Dermis blood vessel endothelial cell (primary cell): ENCODE measurements at regions not wholly inside any gene's neighbourhood (a gene's known extent, or its start where the extent isn't known, plus 50 kb on each side); places are given as distances from the start of the nearest gene placed in this dataset.
"Not testable (repeated sequence)": the region's sequence is repeated elsewhere in the genome, so short reads cannot be mapped to it uniquely, and the experiment has no call there.

ENCODE experiments used
- DNase-seq: peaks from one replicate; pipeline ENCODE4 v3.0.0; 2010

- DNase-seq, result no peak
Measured at GRCh38 chr17:11182430-11182829, 58.6 kb upstream of the SHISA6 start.

- DNase-seq, result no peak
Measured at GRCh38 chr17:11178581-11178980, 62.4 kb upstream of the SHISA6 start.

GRCh38 chr17:11177340-11177739, 63.7 kb upstream of the SHISA6 start:
- no peak for DNase-seq

GRCh38 chr17:11176549-11176948, 64.5 kb upstream of the SHISA6 start:
- no peak for DNase-seq

GRCh38 chr17:11170881-11171280, 70.1 kb upstream of the SHISA6 start:
- no peak for DNase-seq

GRCh38 chr17:11151818-11152425, 89.1 kb upstream of the SHISA6 start:
- DNase-seq, result no peak

- DNase-seq, result not testable (repeated sequence)
Measured at GRCh38 chr17:11150906-11151511, 90.0 kb upstream of the SHISA6 start.

- peak; percentile 33 for DNase-seq
Measured at GRCh38 chr17:11144358-11145233, 96.4 kb upstream of the SHISA6 start.

- no peak for DNase-seq
Measured at GRCh38 chr17:11142231-11142630, 98.8 kb upstream of the SHISA6 start.

- DNase-seq, result no peak
Measured at GRCh38 chr17:11140501-11140900, 100.5 kb upstream of the SHISA6 start.

- DNase-seq, result no peak
Measured at GRCh38 chr17:11140043-11140442, 101.0 kb upstream of the SHISA6 start.

- no peak for DNase-seq
Measured at GRCh38 chr17:11138023-11138422, 103.0 kb upstream of the SHISA6 start.

GRCh38 chr17:11135819-11136218, 105.2 kb upstream of the SHISA6 start:
- no peak for DNase-seq

- no peak for DNase-seq
Measured at GRCh38 chr17:11130367-11130766, 110.6 kb upstream of the SHISA6 start.

GRCh38 chr17:11122908-11123307, 118.1 kb upstream of the SHISA6 start:
- DNase-seq, result no peak

GRCh38 chr17:11121341-11121985, 119.5 kb upstream of the SHISA6 start:
- DNase-seq, result no peak

- DNase-seq, result no peak
Measured at GRCh38 chr17:11109106-11109505, 131.9 kb upstream of the SHISA6 start.

- DNase-seq, result no peak
Measured at GRCh38 chr17:11105141-11105540, 135.9 kb upstream of the SHISA6 start.

- DNase-seq, result no peak
Measured at GRCh38 chr17:11097121-11097520, 143.9 kb upstream of the SHISA6 start.

- no peak for DNase-seq
Measured at GRCh38 chr17:11094331-11094730, 146.7 kb upstream of the SHISA6 start.

GRCh38 chr17:11086646-11087340, 154.2 kb upstream of the SHISA6 start:
- DNase-seq, result no peak

- DNase-seq, result no peak
Measured at GRCh38 chr17:11082559-11082958, 158.5 kb upstream of the SHISA6 start.

- no peak for DNase-seq
Measured at GRCh38 chr17:11081342-11081741, 159.7 kb upstream of the SHISA6 start.
